HG02588 (cell line): ENCODE measurements at regions not wholly inside any gene's neighbourhood (a gene's known extent, or its start where the extent isn't known, plus 50 kb on each side); places are given as distances from the start of the nearest gene placed in this dataset.
A peak's percentile ranks its signal among the peaks of the same experiment; 100 is the strongest.

ENCODE experiments used
- ATAC-seq: cut with Tn5 transposase; IDR thresholded peaks from one replicate; pipeline ENCODE4 v1.9.1; 2021; ENCODE audit warnings: mild to moderate bottlenecking, moderate library complexity; ENCODE audit not compliant: unreplicated experiment

DNA sequence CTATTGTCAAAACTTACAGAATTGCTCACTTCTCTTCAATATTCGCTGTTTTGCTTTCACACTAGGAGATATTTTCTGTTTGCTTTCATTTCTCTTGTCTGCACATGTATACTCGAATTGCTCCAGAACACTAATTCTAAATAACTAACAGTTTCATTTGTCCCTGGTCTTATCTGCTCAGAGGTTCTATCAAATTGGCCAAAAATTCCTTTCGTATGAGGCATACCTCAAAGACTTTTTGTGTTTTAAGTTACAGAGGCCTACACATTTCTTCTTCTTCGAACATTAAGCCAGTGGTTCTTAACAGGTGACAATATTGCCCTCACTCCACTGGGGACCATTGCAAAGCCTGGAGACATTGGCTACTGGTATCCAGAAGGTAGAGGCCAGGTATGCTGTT is 1314.6 kb downstream of the EFNB2 start:
- no peak for ATAC-seq

GRCh38 chr13:105220063-105220462 is 1315.4 kb downstream of the EFNB2 start:
- no peak for ATAC-seq

DNA sequence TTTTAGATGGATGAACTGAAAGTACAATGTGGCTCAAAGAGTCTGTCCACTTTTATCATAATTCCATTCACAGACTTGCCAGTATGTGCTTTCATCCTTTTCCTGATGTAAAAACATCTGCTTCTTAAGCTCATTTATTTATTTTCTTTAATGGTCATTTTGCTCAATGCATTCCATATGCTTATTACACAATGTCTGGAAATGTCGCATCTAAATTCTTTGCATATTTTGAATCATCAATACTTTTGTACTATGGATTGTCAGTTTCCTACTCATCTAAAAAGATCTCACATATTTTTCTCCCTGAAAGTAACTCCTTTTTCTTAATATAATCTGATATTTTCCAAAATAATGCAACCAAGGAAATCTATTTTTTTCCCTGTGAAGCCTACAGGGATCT is 1315.8 kb downstream of the EFNB2 start:
- no peak for ATAC-seq

DNA sequence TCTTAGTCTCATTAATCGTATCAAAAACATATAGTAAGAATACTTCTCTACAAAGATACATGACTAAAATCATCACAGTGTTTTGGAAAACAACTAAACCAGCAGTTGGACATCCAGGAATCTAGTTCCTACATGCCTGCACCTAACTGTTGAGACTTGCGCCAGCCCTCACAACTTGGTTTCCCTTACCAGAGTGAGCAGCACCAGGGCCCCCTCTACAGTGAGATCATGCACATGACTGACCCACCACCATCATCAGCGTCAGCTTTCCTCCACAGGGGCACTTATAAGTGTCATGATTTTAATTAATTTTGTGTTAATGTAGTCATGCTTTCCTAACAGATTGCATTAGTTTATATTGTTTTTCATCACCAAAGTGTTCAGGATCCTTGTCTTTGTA is 1322.0 kb downstream of the EFNB2 start:
- ATAC-seq: no peak

GRCh38 chr13:105207572-105208293 is 1327.7 kb downstream of the EFNB2 start:
- no peak for ATAC-seq

DNA sequence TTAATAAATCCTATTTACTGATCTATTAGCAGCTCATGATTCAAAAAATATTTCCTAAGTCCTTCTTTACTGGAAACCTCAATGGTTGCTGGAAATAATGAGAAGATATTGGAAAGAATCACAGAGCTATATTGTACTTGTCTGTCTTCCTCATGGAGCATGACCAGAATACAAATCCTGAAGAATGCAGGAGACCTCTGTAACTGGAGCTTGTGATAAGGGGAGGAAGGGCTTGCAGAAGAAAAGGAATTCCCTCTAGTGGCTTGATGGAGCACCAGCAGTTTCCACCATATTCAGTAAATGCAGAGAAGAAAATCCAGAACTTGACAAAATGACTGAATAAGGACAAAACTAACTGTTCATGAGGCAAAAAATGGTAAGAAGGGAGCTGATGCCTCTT is 1333.1 kb downstream of the EFNB2 start:
- no peak for ATAC-seq

DNA sequence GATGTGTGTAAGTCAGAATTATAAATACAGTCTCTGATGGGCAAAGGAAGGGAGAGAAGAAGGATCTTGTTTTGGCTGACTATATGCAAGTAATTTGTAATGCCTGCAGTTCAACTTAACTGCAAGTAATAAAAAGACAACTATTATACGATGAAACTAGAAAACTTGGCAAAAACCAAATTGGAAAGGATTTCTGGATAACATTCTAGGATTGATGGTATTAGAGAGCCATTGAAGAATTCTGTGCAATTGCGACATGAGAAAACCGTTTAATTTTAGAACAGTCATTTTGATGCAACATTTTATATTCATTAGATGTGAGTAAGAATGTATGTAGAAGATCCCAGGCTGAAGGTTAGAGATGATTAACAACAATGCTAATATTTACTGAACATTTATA is 1334.1 kb downstream of the EFNB2 start:
- no peak for ATAC-seq

- no peak for ATAC-seq
These were observed 1335.3 kb downstream of the EFNB2 start for GRCh38 chr13:105200181-105200580.

DNA sequence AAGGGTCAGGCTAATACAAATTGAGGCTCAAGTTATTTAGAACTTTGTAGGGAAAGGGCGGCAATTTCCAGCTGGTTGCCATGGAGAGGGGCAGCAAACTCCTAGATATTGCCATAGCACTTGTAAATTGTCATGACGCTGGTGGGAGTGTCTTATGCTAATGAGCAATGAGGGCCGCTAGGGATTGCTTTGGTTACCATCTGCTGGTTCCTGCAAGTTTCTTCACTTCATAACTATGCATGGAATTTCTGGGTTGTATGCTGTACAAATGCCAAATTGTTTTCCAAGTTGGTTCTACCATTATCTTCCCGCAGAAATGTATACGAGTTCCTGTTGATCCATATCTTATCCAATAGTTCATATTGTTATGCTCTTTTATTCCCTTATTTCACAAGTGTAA is 1339.4 kb downstream of the EFNB2 start:
- ATAC-seq: no peak

DNA sequence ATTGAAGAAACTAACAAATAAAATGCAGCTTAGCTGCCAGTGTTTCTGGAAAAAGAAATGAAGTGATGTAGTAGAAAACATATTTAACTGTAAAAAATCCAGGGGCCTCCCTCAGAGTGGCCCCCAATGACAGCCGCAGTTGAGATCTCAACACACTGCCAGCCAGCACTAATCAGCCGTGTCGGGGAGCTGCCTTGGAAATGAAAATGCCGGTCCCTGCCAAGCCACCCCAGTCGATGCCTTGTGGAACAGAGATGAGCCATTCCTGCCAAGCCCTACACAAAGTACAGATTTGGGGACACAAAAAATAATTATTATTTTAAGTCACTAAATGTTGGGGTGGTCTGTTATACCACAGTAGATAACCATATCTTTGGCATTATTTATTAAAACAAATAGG is 1342.4 kb downstream of the EFNB2 start:
- ATAC-seq: no peak

DNA sequence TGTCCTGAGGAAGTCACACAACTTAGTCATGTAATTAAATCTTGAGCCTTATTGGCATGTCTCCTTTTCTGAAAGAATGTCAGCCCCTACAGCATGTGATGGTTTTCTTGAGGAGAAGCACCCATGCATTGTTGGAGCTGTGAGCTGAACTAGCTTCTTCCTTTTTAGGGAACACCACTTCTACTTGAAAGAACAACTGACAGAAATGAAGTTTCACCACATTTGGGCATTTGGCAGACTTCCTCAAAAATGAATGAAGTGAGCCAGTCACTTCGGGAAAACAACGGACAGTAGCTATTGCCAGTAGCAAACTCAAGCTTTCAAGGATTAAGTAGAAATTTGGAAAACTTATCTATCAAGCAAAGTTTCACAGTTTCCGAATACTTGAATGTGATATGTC is 1351.3 kb downstream of the EFNB2 start:
- no peak for ATAC-seq

GRCh38 chr13:105177265-105177900 is 1358.1 kb downstream of the EFNB2 start:
- no peak for ATAC-seq

DNA sequence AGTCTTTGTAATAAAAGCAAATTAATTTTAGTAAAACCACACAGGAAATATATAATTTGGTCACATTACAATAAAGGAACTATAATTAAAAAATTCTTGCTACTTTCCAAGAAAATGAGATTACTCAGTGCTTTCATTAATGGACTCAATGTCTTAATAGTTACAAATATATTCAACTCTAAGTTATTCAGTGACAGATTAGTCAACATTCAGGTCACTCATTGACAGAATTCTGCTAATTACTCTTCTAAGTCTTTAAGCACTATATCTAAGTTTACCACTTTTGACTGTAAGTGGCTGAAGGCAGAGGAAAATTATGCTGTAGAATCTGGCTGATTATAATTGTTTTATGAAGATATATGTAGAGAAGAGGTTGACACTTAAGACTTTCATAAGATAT is 1365.0 kb downstream of the EFNB2 start:
- ATAC-seq: no peak

GRCh38 chr13:105168295-105168694 is 1367.2 kb downstream of the EFNB2 start:
- no peak for ATAC-seq

DNA sequence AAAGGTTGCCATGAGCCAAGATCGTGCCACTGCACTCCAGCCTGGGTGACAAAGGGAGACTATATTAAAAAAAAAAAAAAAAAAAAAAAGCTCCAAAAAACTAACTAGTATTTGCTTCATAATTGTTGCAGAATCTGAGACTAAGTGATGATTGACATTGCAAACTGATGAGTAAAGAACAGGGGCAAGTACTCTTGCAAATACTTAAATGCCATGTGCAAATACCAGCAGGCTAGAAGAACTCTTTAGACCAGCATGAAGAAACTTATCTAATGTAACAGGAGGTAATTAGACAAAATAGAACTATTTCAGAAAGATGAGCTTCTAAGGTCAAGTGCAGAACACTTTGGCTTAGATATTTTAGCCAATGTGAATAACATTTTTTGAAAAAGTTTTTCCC is 1368.1 kb downstream of the EFNB2 start:
- no peak for ATAC-seq

- peak; percentile 81 for ATAC-seq
These were observed 1369.9 kb downstream of the EFNB2 start for GRCh38 chr13:105165449-105166125.

DNA sequence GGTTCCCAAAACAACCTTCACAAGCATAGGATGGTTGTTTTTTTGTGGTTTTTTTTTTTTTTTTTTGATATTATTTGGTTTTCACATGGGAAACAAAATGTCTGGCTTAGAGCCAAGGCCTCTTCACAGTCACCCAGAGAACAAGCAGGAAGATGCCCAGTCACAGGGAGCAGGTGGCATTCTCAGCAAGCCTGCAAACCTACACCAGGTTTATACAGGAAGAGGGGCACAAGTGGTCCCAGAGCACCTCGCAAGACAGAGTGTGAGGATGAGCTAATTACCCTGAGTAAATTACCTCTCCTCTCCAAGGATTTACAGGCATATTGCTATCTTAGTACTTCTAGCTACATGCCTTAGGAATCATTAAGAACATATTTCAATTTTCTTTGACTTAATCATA is 1375.6 kb downstream of the EFNB2 start:
- ATAC-seq: no peak

GRCh38 chr13:105153611-105154010 is 1381.9 kb downstream of the EFNB2 start:
- no peak for ATAC-seq

- no peak for ATAC-seq
These were observed 1383.8 kb downstream of the EFNB2 start for GRCh38 chr13:105151639-105152038.

GRCh38 chr13:105147461-105147860 is 1388.0 kb downstream of the EFNB2 start:
- no peak for ATAC-seq

DNA sequence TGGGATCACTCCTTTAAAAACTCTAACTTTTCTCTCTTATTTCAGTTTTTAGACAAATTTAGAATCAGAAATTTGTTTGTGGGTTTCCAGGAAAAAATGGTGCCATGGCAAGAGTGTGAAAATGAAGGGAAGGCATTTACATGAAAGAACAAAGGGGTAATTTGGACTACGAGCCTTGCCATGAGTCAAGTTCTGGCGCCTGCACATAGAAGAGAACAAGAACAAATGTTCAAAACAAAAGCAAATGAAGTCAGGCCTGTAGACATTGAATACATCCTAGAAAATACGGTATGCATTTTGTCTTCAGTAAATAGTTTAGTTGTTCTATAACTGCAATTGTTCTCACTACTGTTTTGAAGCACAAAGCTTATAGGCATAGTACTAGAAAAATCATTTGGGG is 1390.5 kb downstream of the EFNB2 start:
- ATAC-seq: no peak

DNA sequence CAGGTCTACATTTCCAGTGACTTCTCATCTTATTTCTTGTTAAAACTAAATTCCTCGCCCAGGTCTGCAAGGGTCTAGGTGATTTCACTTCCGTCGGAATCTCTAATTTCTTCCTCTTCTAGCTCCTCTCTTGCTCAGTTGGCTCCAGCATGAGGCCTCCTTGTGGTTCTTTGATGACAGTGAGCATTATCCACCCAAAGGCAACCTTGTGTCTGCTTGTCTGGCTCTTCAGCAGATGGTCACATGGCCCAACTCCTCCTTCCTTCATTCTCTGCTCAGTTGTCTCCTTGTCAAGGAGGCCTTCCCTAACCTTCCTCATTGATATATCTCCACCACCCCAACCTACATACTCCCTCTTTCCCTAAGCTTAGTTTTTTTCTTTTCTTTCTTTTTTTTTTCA is 1391.4 kb downstream of the EFNB2 start:
- ATAC-seq: no peak
